NOMO-1 treated with dmso at 0.1 percent for 144 hours (cell line): ENCODE measurements at regions not wholly inside any gene's neighbourhood (a gene's known extent, or its start where the extent isn't known, plus 50 kb on each side); places are given as distances from the start of the nearest gene placed in this dataset.
"Not testable (repeated sequence)": the region's sequence is repeated elsewhere in the genome, so short reads cannot be mapped to it uniquely, and the experiment has no call there.

Experiments used
- DNase-seq: peaks from one replicate; lab custom pipeline; 2025; ENCODE audit not compliant: unreplicated experiment; lab: John Stamatoyannopoulos, UW

GRCh38 chr11:96761451-96761850 is 371.6 kb downstream of the JRKL start:
- no peak for DNase-seq

GRCh38 chr11:96763244-96763643 is 373.4 kb downstream of the JRKL start:
- DNase-seq, result no peak

GRCh38 chr11:96778272-96778671 is 388.5 kb downstream of the JRKL start:
- DNase-seq, result no peak

- DNase-seq, result no peak
Measured at GRCh38 chr11:96779030-96779429, 389.2 kb downstream of the JRKL start.

GRCh38 chr11:96781082-96781481 is 391.3 kb downstream of the JRKL start:
- DNase-seq, result no peak

GRCh38 chr11:96782632-96783031 is 392.8 kb downstream of the JRKL start:
- no peak for DNase-seq

- DNase-seq, result no peak
Measured at GRCh38 chr11:96783311-96783710, 393.5 kb downstream of the JRKL start.

GRCh38 chr11:96785073-96785472 is 395.3 kb downstream of the JRKL start:
- DNase-seq, result no peak

GRCh38 chr11:96794152-96794551 is 404.3 kb downstream of the JRKL start:
- no peak for DNase-seq

GRCh38 chr11:96798445-96798844 is 408.6 kb downstream of the JRKL start:
- DNase-seq, result no peak

GRCh38 chr11:96815236-96815635 is 425.4 kb downstream of the JRKL start:
- no peak for DNase-seq

GRCh38 chr11:96817482-96818399 is 427.9 kb downstream of the JRKL start:
- DNase-seq, result no peak

- no peak for DNase-seq
Measured at GRCh38 chr11:96827164-96827563, 437.4 kb downstream of the JRKL start.

- no peak for DNase-seq
Measured at GRCh38 chr11:96841792-96842191, 452.0 kb downstream of the JRKL start.

- no peak for DNase-seq
Measured at GRCh38 chr11:96842731-96843130, 452.9 kb downstream of the JRKL start.

GRCh38 chr11:96854425-96854824 is 464.6 kb downstream of the JRKL start:
- no peak for DNase-seq

GRCh38 chr11:96861722-96862121 is 471.9 kb downstream of the JRKL start:
- not testable (repeated sequence) for DNase-seq

GRCh38 chr11:96863520-96863919 is 473.7 kb downstream of the JRKL start:
- DNase-seq, result no peak

GRCh38 chr11:96865020-96865419 is 475.2 kb downstream of the JRKL start:
- no peak for DNase-seq

- DNase-seq, result no peak
Measured at GRCh38 chr11:96869207-96869606, 479.4 kb downstream of the JRKL start.

GRCh38 chr11:96875712-96876111 is 485.9 kb downstream of the JRKL start:
- no peak for DNase-seq

- no peak for DNase-seq
Measured at GRCh38 chr11:96878299-96879051, 488.7 kb downstream of the JRKL start.
